ENCODE measurements at regions not wholly inside any gene's neighbourhood (a gene's known extent, or its start where the extent isn't known, plus 50 kb on each side); places are given as distances from the start of the nearest gene placed in this dataset.
A peak's percentile ranks its signal among the peaks of the same experiment; 100 is the strongest.

GRCh38 chr10:32190890-32191491 lies 134.8 kb upstream of the KIF5B start:
- TF ChIP-seq PKNOX1 (IDR thresholded peaks at IDR 0.05): no peak
- no peak for TF ChIP-seq HDGF (IDR thresholded peaks at IDR 0.05; ENCODE audit: borderline replicate concordance)
- TF ChIP-seq FOXM1 (IDR thresholded peaks at IDR 0.05; ENCODE audit: borderline replicate concordance): no peak
- peak; percentile 46; the same call in 1 of the 2 replicates for TF ChIP-seq ZNF384 (IDR thresholded peaks at IDR 0.05)
- no peak for TF ChIP-seq BHLHE40 (IDR thresholded peaks at IDR 0.05; ENCODE audit: borderline replicate concordance)
